ENCODE measurements at regions not wholly inside any gene's neighbourhood (a gene's known extent, or its start where the extent isn't known, plus 50 kb on each side); places are given as distances from the start of the nearest gene placed in this dataset.
A peak's percentile ranks its signal among the peaks of the same experiment; 100 is the strongest.

GRCh38 chr15:70504299-70504951, 258.9 kb downstream of the UACA start:
- Histone ChIP-seq H3K27ac (ENCODE audit: insufficient read depth, low read length) (no peak overlapping the region), H3K79me1 (ENCODE audit: low read depth in 1 of 2, low read length in 2 of 2) (no peaks in the 10 kb centered on the region), H3K23ac (ENCODE audit: low read depth, low read length) (no peak overlapping the region), H4K5ac (ENCODE audit: low read depth, low read length) (no peak overlapping the region), H2AK5ac (ENCODE audit: low read depth, low read length) (peak overlapping the region; percentile 45), H2AK9ac (replicated peaks; ENCODE audit: low read depth, low read length, poor library complexity) (no peak overlapping the region), H3K4ac (ENCODE audit: low read depth, low read length) (peak overlapping the region; percentile 44; the same call in 1 of the 2 replicates), H3K4me3 (ENCODE audit: insufficient read depth, low read depth, low read length) (no peak overlapping the region), H4K91ac (ENCODE audit: insufficient read depth, low read depth, low read length) (no peak overlapping the region), H2BK20ac (ENCODE audit: low read depth, low read length) (no peak overlapping the region), H3K9ac (ENCODE audit: low read depth, low read length) (no peak overlapping the region), H3K18ac (ENCODE audit: low read depth, low read length) (0 out of 2 replicates have a peak overlapping the region, but pooled peaks have one; percentile 17), H3K56ac (ENCODE audit: extremely low read depth, insufficient read depth, low read length) (no peak overlapping the region), H3K27me3 (ENCODE audit: control insufficient read depth, insufficient read depth, low read length) (peaks cover 15% of the 10 kb centered on the region), H3K4me1 (ENCODE audit: control insufficient read depth, insufficient read depth, low read length) (peaks cover 27% of the 10 kb centered on the region), H3K4me2 (ENCODE audit: low read depth, low read length) (no peak overlapping the region), H3K36me3 (ENCODE audit: control insufficient read depth, insufficient read depth, low read length) (no peaks in the 10 kb centered on the region), H2AFZ (replicated peaks; ENCODE audit: low read length, poor library complexity) (no peak overlapping the region), H3K9me3 (ENCODE audit: control insufficient read depth, insufficient read depth, low read length) (0 out of 2 replicates have a peak, but pooled peaks cover 3% of the 10 kb centered on the region), H2BK15ac (ENCODE audit: low read depth, low read length) (no peak overlapping the region), H2BK5ac (ENCODE audit: low read depth, low read length, poor library complexity, severe bottlenecking) (no peak overlapping the region), H4K20me1 (ENCODE audit: insufficient read depth, low read length) (no peaks in the 10 kb centered on the region), H3K14ac (replicated peaks; ENCODE audit: low read depth, low read length) (no peak overlapping the region), H3K9me1 (ENCODE audit: insufficient read depth, low read length) (peaks cover 21% of the 10 kb centered on the region), H2BK120ac (ENCODE audit: low read depth, low read length) (no peak overlapping the region), H4K8ac (ENCODE audit: low read depth in 2 of 2, low read length in 2 of 2) (peak overlapping the region in 1 of 2 experiments; percentile 2; a peak in 1 of 4 replicates)
- CTCF ChIA-PET: interaction anchor here (0.9 kb wide), 1 partner anchor 24 kb away, joined by 3 read pairs; no protein-coding TSS in a partner anchor
- dilution Hi-C loops (cut with HindIII; ENCODE audit: low sequenced_read_pairs, unreplicated experiment) (no loop called here), in situ Hi-C loops (cut with MboI; ENCODE audit: low sequenced_read_pairs) (no loop called here), intact Hi-C loops (cut with micrococcal nuclease) (no loop called here)
- 52% methylated on average over 3 of the region's 9 CpGs; no CpG with 5 or more reads in 1 of the 2 experiments for WGBS, 2 experiments (ENCODE audit: extremely low coverage in 2 of 2, insufficient read length in 1 of 2)
- ATAC-seq (ENCODE audit: low read depth) (peak; percentile 8; the same call in 1 of the 2 replicates), DNase-seq (peak; percentile 55)
- peak; percentile 60 for TF ChIP-seq USF2 (IDR thresholded peaks at IDR 0.05; ENCODE audit: low read depth, low read length)
- 0 out of 2 replicates have a peak, but pooled peaks have one; percentile 5 for TF ChIP-seq CEBPB (IDR thresholded peaks at IDR 0.05; ENCODE audit: low read depth, low read length)
- TF ChIP-seq MAFK (IDR thresholded peaks at IDR 0.05; ENCODE audit: low read depth, low read length): no peak
- POLR2A ChIA-PET (ENCODE audit: unreplicated experiment): no interaction called here
- BruUV-seq (replicated peaks): no TSS peak
